PC-3 (cell line): ENCODE measurements at regions not wholly inside any gene's neighbourhood (a gene's known extent, or its start where the extent isn't known, plus 50 kb on each side); places are given as distances from the start of the nearest gene placed in this dataset.
A peak's percentile ranks its signal among the peaks of the same experiment; 100 is the strongest.

Experiments used
- ATAC-seq: fragments of 200-7000 bp; cut with Tn5 transposase; 2 replicates; pipeline ENCODE4 v1.9.1; 2020; ENCODE audit warnings: mild to moderate bottlenecking, moderate library complexity
- BruUV-seq: library from RNA; stranded (reverse); fragments of 400-500 nt; replicated peaks from 2 replicates; lab custom pipeline; 2021; lab: Mats Ljungman, UMichigan
- CTCF ChIA-PET: fragments of 300-600 bp; sonication (Branson Sonifier 250); formaldehyde crosslinking; loops from one replicate; lab custom pipeline; 2022; ENCODE audit warnings: antibody characterized with exemption; lab: Charles Lee
- POLR2A ChIA-PET: fragments of 300-600 bp; sonication (Branson Sonifier 250); formaldehyde crosslinking; loops from one replicate; lab custom pipeline; 2022; ENCODE audit warnings: antibody characterized with exemption; ENCODE audit not compliant: unreplicated experiment; lab: Charles Lee
- DNase-seq: peaks from one replicate; pipeline ENCODE4 v3.0.0-alpha.2; 2015
- H2AFZ ChIP-seq: fragments of 300-600 bp; sonication (generic); 2 replicates; pipeline ENCODE4 v1.6.0; 2016; ENCODE audit warnings: antibody characterized with exemption, low read length
- H3F3A ChIP-seq: fragments of 300-600 bp; sonication (generic); one replicate; pipeline ENCODE4 v1.6.0; 2017; ENCODE audit warnings: antibody characterized with exemption, low read length, control low read depth, mild to moderate bottlenecking; ENCODE audit not compliant: unreplicated experiment
- H3K27ac ChIP-seq: fragments of 300-600 bp; sonication (generic); 2 replicates; pipeline ENCODE4 v1.5.1; 2016; ENCODE audit warnings: mild to moderate bottlenecking, low read length
- H3K27me3 ChIP-seq: fragments of 300-600 bp; sonication (generic); 2 replicates; pipeline ENCODE4 v1.6.1; 2016; ENCODE audit warnings: low read length, mixed read lengths
- H3K36me3 ChIP-seq: fragments of 300-600 bp; sonication (generic); 2 replicates; pipeline ENCODE4 v1.6.1; 2016; ENCODE audit warnings: low read depth, mixed run types, low read length, mixed read lengths
- H3K4me1 ChIP-seq: fragments of 300-600 bp; sonication (generic); 2 replicates; pipeline ENCODE4 v1.5.1; 2016; ENCODE audit warnings: low read length; ENCODE audit not compliant: insufficient read depth
- H3K4me2 ChIP-seq: fragments of 300-600 bp; sonication (generic); 2 replicates; pipeline ENCODE4 v1.6.0; 2016; ENCODE audit warnings: low read length
- H3K4me3 ChIP-seq: fragments of 300-600 bp; sonication (generic); 2 replicates; pipeline ENCODE4 v1.5.1; 2016; ENCODE audit warnings: mild to moderate bottlenecking, low read length, mixed read lengths
- H3K79me2 ChIP-seq: fragments of 300-600 bp; sonication (generic); 2 replicates; pipeline ENCODE4 v1.6.1; 2017; ENCODE audit warnings: low read length, mixed read lengths
- H3K9ac ChIP-seq: fragments of 300-600 bp; sonication (generic); 2 replicates; pipeline ENCODE4 v1.6.0; 2016; ENCODE audit warnings: mild to moderate bottlenecking, low read length
- H3K9me2 ChIP-seq: fragments of 300-600 bp; sonication (generic); replicated peaks from 2 replicates; pipeline ENCODE4 v1.6.1; 2016; ENCODE audit warnings: mixed run types, low read length, mixed read lengths
- H3K9me3 ChIP-seq: fragments of 300-600 bp; sonication (generic); 2 replicates; pipeline ENCODE4 v1.6.1; 2016; ENCODE audit warnings: low read length, mixed read lengths
- H4K20me1 ChIP-seq: fragments of 300-600 bp; sonication (generic); 2 replicates; pipeline ENCODE4 v1.6.1; 2016; ENCODE audit warnings: low read length, mixed read lengths
- EZH2 ChIP-seq: fragments of 300-600 bp; sonication (generic); IDR thresholded peaks from one replicate; pipeline ENCODE4 v1.6.1; 2017; ENCODE audit warnings: antibody characterized with exemption, mild to moderate bottlenecking, low read length; ENCODE audit not compliant: unreplicated experiment
- EZH2phosphoT487 ChIP-seq: fragments of 300-600 bp; sonication (generic); IDR thresholded peaks from 2 replicates; pipeline ENCODE4 v1.6.1; 2018; ENCODE audit warnings: mild to moderate bottlenecking, antibody characterized with exemption, low read length, borderline replicate concordance
- intact Hi-C: fragments of 100-400 bp; cut with micrococcal nuclease; formaldehyde crosslinking; loops from 2 replicates; pipeline ENCODE4 v1.9.0; 2023
- TF ChIP-seq, protein P1 (sequence below): fragments of 300-600 bp; sonication (generic); conservative IDR thresholded peaks from 2 replicates; pipeline ENCODE4 v1.5.1; 2017; ENCODE audit warnings: antibody characterized with exemption, low read depth, mild to moderate bottlenecking, low read length

DNA sequence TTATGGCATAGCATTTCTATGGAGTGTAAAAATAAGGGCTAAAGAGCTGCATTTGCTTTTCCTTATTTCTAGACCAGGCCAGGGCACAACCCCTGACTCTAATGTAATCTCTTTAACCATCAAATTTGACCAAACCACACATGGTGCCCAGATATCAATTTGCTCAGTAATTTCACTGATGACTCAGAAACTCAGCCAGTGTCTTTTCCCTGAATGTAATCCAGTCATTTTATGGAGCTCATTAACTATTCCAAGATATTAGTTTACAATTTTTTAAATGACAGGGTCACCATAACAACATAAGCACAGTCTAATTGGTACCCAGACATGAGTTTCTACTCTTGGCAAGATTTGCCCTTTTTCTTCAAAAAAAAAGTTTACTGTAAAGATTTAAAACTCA lies 270.8 kb upstream of the AGAP1 start:
- no peaks in the 10 kb centered on the region for H3K9me3 ChIP-seq

DNA sequence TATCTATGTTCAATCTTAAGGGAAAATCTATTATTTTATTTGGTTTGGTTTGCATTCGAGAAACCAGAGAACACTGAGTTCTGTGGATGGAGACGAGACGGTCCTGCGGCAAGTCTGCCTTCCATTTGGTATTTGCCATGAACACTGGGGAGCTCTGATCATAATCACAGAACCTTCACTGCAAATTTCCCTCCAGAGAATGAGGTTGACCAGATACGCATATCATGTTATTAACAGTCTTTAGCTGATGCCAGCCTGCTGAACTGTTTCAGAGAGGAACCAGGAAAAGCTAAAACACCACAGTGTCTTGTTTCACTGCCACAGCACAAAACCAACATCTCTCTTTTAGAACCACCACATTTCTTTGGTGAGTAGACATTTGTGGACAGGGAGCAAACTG lies 269.4 kb upstream of the AGAP1 start:
- H3K9me2 ChIP-seq: no peaks in the 10 kb centered on the region

More for the DNA sequence above, 270.8 kb upstream of the AGAP1 start:
- no peak overlapping the region for H3K4me2 ChIP-seq
- H3K4me3 ChIP-seq: no peak overlapping the region
- no peak overlapping the region for H2AFZ ChIP-seq
- POLR2A ChIA-PET: no interaction called here
- no peak for TF ChIP-seq EZH2
- TF ChIP-seq, protein P1, sequence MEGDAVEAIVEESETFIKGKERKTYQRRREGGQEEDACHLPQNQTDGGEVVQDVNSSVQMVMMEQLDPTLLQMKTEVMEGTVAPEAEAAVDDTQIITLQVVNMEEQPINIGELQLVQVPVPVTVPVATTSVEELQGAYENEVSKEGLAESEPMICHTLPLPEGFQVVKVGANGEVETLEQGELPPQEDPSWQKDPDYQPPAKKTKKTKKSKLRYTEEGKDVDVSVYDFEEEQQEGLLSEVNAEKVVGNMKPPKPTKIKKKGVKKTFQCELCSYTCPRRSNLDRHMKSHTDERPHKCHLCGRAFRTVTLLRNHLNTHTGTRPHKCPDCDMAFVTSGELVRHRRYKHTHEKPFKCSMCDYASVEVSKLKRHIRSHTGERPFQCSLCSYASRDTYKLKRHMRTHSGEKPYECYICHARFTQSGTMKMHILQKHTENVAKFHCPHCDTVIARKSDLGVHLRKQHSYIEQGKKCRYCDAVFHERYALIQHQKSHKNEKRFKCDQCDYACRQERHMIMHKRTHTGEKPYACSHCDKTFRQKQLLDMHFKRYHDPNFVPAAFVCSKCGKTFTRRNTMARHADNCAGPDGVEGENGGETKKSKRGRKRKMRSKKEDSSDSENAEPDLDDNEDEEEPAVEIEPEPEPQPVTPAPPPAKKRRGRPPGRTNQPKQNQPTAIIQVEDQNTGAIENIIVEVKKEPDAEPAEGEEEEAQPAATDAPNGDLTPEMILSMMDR: no peak
- TF ChIP-seq EZH2phosphoT487: no peak
- H3F3A ChIP-seq: no peaks in the 10 kb centered on the region
- no peaks in the 10 kb centered on the region for H3K9me2 ChIP-seq
- no peaks in the 10 kb centered on the region for H3K79me2 ChIP-seq
- H3K36me3 ChIP-seq: no peaks in the 10 kb centered on the region
- no peak overlapping the region for H3K9ac ChIP-seq
- peak; percentile 40 for ATAC-seq
- intact Hi-C loops: no loop called here
- DNase-seq: no peak
- CTCF ChIA-PET: no interaction called here
- H3K27ac ChIP-seq: no peak overlapping the region
- H4K20me1 ChIP-seq: no peaks in the 10 kb centered on the region
- H3K27me3 ChIP-seq: no peaks in the 10 kb centered on the region
- no TSS peak for BruUV-seq
- H3K4me1 ChIP-seq: no peaks in the 10 kb centered on the region

GRCh38 chr2:235225261-235225660 lies 268.6 kb upstream of the AGAP1 start:
- intact Hi-C loops: no loop called here
- Histone ChIP-seq H3F3A (no peaks in the 10 kb centered on the region), H3K9me2 (no peaks in the 10 kb centered on the region), H3K9ac (no peak overlapping the region), H3K79me2 (no peaks in the 10 kb centered on the region), H3K4me3 (no peak overlapping the region), H3K27me3 (no peaks in the 10 kb centered on the region), H3K4me1 (no peaks in the 10 kb centered on the region), H2AFZ (no peak overlapping the region), H3K9me3 (no peaks in the 10 kb centered on the region), H3K4me2 (no peak overlapping the region), H4K20me1 (no peaks in the 10 kb centered on the region), H3K36me3 (no peaks in the 10 kb centered on the region), H3K27ac (no peak overlapping the region)
- POLR2A ChIA-PET: no interaction called here
- no peak for DNase-seq
- CTCF ChIA-PET: no interaction called here
- no TSS peak for BruUV-seq
- no peak for TF ChIP-seq EZH2phosphoT487
- TF ChIP-seq, protein P1: no peak
- no peak for TF ChIP-seq EZH2
- ATAC-seq: no peak

More for the DNA sequence above, 269.4 kb upstream of the AGAP1 start:
- TF ChIP-seq, protein P1: no peak
- TF ChIP-seq EZH2: no peak
- no peak for TF ChIP-seq EZH2phosphoT487
- Histone ChIP-seq H3K4me3 (no peak overlapping the region), H3K9me3 (no peaks in the 10 kb centered on the region), H3F3A (no peaks in the 10 kb centered on the region), H4K20me1 (no peaks in the 10 kb centered on the region), H3K4me2 (no peak overlapping the region), H3K4me1 (no peaks in the 10 kb centered on the region), H2AFZ (no peak overlapping the region), H3K79me2 (no peaks in the 10 kb centered on the region), H3K36me3 (no peaks in the 10 kb centered on the region), H3K27me3 (no peaks in the 10 kb centered on the region), H3K9ac (no peak overlapping the region), H3K27ac (no peak overlapping the region)
- no TSS peak for BruUV-seq
- CTCF ChIA-PET: no interaction called here
- ATAC-seq (no peak), DNase-seq (no peak)
- POLR2A ChIA-PET: interaction anchor here (0.6 kb wide), 1 partner anchor 1060 kb away, joined by 3 read pairs; no protein-coding TSS in a partner anchor
- intact Hi-C loops: no loop called here
